SKM-1 treated with dmso at 0.1 percent for 144 hours (cell line): ENCODE measurements at regions not wholly inside any gene's neighbourhood (a gene's known extent, or its start where the extent isn't known, plus 50 kb on each side); places are given as distances from the start of the nearest gene placed in this dataset.
"Not testable (repeated sequence)": the region's sequence is repeated elsewhere in the genome, so short reads cannot be mapped to it uniquely, and the experiment has no call there.

Experiments used
- DNase-seq: peaks from one replicate; lab custom pipeline; 2025; ENCODE audit not compliant: unreplicated experiment; lab: John Stamatoyannopoulos, UW

DNA sequence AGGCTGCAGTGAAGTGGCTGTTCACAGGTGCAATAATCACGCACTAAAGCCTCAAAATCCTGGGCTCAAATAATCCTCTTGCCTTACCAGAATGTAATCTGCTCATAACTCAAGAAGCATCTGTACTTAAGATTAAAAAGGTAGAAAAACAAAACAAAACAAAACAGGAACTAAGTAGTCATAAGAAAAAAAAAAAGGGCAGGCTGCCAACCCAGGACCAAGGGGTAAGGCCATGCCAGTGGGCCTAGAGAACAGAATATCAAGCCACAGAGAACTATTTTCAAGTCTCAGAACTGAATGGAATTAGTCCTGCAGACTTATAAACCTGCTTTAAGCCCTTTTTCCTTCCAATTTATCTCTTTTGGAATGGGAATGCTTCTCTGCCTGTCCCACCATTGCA, 64.8 kb upstream of the TBC1D3K start:
- DNase-seq, result no peak

DNA sequence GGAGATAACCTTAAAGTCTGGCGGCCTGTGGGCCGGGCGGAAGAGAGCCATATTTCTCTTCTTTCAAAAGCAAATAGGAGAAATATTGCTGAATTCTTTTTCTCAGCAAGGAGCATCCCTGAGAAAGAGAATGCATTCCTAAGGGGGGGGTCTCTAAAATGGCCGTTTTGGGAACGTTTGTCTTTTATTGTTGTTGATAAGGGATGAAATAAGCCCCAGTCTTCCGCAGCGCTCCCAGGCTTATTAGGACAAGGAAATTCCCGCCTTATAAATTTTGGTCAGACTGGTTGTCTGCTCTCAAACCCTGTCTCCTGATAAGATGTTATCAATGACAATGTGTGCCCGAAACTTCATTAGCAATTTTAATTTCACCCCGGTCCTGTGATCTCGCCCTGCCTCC, 65.8 kb upstream of the TBC1D3K start:
- not testable (repeated sequence) for DNase-seq

DNA sequence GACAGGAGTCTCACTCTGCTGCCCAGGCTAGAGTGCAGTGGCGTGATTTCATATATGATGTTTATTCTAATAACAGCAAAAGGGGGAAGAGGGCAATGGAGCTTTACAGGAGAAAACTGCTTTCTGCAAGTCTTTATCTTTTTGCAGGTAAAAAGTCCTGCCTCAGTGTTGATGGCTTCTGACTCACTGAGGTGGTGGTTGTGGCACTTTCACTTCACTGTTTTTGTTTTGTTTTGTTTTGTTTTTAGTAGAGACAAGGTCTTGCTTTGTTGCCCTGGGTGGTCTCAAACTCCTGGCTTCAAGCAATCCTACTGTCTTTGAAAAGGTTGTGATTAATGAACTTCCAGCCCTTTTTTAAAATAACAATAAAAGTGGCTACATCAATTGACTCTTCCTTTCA, 68.0 kb upstream of the TBC1D3K start:
- no peak for DNase-seq

DNA sequence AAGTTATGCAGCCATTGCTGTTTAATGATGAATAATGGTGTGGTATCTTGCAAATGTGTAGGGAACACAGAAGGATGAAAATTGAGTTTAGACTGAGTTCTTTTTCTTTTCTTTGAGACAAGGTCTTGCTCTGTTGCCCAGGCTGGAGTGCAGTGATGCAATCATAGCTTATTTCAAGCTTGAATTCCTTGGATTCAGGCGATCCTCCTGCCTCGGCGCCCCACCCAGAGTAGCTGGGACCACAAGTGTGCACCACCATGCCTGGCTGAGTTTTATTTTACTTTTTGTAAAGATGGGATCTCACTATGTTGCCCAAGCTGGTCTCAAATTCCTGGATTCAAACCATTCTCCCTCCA, 74.6 kb upstream of the TBC1D3K start:
- no peak for DNase-seq

DNA sequence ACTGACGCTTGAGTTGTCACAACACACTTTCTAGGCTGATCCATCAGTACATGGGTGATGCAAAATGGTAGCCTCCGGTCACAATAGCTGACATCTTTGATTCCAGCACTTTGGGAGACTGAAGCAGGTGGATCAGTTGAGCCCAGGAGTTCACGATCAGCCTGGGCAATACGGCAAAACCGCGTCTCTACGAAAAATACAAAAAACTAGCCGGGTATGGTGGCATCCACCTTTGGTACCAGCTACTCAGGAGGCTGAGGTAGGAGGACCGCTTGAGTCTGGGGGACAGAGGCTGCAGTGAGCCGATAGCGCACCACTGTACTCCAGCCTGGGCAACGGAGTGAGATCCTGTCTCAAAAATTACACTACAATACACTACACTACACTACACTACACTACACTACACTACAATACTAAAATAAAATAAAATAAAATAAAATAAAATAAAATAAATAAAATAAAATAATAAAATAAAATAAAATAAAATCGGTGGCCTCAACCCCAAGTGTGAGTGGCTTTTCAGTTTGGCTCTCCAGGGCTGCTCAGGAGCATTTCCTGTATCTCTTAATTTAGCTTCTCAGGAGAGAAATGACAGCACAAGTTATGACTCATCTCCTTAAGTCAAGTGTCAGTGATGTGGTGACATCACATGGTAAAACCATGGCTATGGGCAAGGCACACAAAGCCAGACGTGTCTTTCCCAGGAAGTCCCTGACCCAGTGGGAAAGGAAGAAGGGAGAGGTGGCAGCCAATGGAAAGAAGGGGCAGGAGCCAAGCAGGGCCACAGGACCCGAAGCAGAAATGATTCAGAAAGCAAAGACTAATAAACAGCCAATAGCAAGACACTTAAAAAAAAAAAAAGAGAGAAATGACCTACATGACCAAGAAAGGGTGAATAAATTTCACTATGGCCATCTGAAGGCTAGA, 75.3 kb upstream of the TBC1D3K start:
- DNase-seq, result peak; percentile 59

DNA sequence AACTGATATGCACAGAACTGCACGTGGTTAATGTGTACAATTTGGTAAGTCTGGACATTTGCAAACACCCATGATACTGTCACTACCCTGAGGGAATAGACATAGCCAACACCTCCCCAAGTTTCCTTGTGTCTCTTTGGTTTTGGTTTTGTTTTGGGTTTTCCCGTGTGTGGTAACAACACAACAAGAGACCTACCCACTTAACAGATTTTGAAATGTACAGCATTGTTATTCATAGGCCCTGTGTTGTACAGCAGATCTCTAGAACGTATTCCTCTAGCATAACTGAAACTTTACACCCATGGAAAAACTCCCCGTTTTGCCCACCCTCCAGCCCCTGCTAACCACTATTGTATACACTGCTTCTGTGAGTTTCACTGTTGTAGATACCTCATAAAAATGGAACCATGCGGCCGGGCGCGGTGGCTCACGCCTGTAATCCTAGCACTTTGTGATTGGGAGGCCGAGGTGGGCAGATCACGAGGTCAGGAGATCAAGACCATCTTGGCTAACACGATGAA, 76.3 kb upstream of the TBC1D3K start:
- DNase-seq, result no peak

DNA sequence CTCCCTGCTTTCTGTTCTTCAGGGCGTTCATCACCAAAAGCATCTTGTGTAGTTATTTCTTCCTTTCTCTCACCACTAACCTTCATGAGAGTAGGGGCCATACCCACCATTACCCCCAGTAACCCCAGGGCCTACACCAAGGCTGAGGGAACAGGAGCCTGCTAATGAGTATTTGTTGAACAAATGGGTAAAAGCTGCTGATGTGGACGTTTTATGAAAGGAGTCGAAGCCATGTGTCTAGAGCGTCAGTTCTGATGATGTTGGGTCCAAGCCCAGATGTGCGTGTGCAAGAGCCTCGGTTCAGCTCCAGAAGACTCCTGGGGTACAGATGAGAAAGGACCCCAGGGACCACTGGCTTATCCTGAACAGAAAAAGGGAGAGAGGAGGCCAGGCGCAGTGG, 77.1 kb upstream of the TBC1D3K start:
- DNase-seq, result no peak

DNA sequence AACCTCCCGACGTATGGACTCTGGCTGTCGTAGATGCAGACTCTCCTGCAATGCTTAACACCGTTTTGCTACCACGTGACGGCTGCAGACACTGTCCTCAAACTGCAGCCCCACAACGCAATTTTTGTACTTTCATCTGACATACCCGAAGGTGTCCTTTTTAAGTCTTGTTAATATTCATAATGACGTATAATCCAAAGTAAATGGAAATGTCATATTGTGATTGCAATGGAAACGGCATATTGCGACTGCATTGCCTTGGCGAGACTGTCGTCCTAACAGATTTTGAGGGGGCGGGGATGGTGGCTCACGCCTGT, 79.3 kb upstream of the TBC1D3K start:
- no peak for DNase-seq

DNA sequence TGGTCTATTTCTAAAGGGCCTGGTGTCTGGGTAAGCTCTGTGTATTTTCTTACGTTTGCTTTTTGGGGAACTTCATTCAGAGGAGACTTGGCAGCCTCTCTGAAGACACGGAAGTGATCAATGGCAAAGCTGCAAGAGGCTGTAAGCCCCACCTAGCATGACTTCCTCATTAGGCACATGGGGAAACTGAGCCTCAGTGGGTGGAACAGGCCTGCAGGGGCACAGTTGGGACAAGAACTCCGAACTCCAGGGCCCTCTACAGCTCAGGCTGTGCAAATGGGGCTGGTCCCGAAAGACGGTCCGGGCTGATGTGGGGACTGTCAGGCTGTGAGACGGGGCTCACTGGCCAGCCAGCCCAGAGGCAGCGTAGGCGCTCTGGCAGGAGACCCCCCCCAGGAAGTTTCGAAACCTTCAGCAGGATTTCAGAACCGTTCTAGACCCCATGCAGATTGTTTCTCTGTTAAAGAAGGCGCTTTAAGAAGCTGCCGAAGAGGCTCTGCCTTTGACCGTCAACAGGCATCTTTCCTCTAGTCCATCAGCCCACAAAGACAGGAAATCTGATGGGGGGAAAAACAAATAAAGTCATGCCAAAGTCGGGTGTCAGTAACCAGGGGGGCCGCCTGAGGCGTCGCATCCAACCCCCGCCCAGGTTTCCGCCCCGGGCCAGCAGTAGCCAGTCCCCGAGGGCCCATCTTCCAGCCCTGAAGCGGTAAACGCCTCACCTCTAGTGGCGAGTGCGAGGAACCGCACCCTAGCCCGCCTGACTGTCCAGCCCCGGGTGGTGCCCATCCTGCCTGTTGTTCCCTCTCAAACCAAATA, 79.8 kb upstream of the TBC1D3K start:
- DNase-seq, result peak; percentile 77

DNA sequence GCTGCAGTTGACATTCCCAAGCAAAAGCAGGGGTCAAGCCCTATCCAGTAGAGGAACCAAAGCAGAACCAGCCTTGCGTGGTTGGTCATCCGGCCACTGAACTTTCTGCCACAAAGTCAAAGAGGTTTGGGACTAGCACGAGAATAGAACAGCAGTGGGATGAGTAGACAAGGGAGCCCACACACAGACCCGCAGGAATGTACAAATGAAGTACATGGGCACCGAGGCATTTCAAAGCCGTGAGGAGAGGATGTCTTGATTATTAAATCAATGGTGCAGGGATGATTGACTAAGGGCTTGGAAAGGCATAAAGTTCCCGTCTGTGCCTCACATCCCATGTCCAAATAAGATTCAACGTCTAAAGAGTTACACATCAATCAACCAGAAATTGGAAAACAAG, 81.8 kb upstream of the TBC1D3K start:
- no peak for DNase-seq

DNA sequence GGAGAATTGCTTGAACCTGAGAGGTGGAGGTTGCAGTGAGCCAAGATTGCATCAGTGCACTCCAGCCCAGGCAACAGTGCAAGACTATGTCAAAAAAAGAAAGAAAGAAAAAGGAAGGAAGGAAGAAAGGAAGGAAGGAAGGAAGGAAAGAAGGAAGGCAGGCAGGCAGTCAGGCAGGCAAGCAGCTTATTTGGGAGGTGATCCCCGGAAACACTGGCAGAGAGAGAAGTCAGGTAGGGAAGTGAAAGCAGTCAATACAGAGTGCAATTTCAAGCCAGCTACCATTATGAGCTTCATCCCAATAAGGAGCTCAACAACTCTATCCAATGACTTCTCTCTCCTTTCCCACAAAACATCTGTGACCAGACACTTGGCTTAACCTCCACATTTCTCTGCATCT, 83.0 kb upstream of the TBC1D3K start:
- DNase-seq, result no peak

DNA sequence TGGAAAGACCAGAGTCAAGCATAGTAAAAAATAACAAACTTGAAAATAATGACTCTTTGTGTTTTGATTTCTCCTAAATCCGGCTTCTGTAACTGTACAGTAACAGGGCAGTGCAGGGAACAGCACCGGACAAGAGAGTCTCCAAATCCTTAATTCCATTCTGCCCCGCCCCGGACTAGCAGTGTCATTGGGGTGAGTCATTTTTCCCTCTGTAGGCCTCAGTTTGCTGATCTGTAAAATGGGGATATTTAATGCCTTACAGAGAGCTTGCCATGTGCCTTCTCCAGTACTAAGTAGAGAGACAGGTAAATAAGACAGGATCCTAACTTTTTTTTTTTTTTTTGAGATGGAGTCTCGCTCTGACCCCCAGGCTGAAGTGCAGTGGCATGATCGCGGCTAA, 83.6 kb upstream of the TBC1D3K start:
- no peak for DNase-seq

DNA sequence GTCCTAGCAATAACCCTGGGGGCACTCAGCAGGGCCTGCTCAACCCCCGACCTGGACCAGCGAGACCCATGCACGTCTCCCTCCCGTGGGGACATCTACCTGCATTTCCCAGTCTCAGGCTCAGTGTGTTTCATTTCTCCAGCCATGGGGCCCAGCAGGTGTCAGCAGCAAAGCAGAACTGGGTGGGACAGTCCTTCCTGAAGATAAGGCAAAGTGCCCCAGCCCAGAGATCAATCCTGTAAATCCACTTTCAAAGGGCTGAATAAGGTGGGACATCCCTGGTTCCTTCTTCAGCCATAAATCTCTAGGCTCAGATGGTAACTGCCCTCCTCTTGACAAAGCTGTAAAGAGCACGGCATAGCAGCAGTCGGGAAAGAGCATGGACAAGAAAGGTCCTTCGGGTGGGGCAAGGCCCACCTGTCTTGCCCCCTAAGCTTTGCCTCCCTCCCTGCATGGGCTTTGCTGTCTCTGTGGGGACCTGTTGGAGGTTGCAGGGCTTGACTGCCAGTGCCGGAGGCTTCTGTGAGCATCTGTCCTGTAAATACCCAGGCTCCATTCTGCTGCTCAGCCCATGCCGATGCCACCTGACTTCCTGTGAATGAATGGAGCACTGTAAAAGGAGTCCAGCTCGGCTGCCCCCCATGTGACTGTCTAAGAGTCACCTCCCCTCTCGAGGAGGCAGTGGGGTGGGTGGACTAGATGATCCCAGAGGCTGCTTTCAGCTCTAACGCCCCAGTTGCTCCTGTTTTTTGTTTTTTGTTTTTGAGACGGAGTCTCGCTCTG, 84.8 kb upstream of the TBC1D3K start:
- DNase-seq, result no peak

DNA sequence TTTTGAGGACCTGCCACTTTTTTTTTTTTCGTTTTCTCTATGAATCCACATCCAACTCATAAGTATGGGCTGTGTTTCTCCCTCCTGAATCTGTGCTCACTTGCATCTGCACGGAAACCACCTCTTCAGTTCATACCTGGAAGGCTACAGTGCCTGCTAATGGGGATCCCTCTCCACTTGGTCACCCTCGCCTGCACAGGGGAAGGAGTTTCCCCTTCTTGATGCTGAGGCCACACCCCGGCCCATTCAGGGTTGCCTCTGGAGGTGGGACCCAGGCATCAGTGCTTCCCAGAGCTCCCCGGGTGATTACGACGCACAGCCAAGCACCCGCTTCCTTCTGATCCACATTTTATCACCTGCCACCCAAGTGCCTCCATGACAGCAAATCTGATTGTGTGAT, 85.9 kb upstream of the TBC1D3K start:
- DNase-seq, result no peak

DNA sequence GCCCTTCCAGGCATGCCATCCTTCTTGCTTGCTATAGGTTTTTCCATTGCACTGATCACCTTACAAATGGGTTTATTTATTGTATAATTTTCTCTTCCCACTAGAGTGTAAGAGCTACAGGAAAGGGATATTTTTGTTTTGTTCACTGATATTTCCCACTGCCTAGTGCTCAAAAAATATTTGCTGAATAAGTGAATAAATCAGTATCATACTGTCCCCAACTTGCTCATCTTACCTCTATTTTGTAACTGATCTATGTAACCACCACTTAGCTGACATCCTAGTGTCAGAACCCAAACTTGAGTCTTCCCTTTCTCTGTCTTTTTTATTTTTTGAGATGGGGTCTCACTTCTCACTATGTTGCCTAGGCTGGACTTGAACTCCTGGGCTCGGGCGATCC, 87.6 kb upstream of the TBC1D3K start:
- no peak for DNase-seq

DNA sequence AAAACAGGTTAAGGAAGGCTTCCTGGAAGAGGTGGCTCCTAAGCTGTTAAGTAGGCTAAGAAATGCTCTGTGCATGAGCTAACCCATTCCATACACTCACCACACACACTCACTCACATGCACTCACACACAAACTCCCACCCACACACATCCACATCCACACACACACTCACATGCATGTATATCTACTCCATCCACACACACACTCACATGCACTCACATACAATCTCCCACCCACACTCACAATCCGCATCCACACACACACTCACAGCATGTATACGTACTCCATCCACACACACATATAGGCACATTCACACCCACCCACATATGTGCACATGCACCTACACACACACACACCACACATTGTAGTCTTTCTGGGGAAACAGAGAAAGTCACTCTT, 89.3 kb upstream of the HNF1B start:
- DNase-seq, result no peak

DNA sequence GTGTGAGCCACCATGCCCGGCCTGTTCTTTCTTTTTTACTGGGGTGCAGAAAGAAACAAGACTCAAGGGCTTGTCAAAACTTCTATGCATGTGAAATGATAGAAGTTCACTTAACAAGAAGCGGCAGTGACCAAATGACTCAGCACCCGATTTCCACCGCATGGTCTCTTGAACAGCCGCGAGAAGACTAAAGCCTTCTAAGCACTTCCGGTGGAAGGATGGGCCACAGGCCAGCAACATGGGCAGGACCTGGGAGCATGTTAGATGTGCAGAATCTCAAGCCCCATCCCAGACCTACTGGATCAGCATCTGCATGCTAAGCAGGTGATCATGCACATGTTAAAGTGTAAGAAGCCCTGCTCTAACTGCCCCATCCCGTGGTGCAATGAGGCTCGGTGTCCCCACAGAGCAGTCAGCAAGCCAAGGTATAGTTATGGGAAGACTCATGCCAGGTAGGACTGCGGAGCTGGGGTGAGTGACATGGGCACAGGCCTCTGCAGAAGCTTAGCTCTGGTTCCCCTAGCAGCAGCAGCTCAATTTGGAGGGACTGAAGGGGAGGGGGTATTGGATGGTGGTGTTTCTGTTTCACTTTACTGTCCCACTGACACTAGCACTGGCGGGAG, 88.5 kb upstream of the HNF1B start:
- DNase-seq, result no peak

DNA sequence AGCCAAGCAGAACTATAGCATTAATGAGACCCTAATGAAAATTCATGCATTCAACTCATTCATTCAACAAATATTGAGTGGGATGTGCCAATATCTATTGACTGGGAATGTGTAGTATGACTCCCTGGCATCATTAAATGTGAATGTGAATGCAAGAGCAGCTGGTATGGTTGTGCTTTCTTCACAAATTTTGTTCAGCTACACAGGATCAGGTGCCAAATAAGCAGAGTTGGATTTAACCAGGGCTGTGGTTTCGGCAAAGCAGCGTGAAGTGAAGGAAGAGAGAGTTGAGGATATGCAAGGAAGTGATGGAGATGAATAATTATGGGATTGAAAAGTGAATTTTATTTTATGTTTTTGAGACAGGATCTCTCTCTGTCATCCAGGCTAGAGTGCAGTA, 87.1 kb upstream of the HNF1B start:
- DNase-seq, result no peak

DNA sequence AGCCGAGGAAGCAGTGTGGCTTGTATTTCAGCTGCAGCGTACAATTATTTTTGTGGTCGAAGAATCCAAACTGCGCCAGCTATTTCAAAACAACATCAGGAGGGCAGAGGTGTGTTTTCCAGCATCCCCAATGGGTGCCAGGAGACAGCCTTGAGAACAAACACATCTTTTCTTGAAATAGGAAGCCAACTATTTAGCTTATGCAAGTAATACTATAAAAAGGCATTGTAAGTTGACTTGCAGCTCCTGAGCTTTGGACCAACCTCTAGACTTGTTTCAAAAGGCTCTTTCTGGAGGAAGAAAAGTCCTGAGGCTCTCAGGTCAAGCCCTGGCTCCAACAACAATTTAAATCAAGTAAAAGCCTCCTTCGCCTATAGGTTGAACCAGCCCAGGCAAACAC, 86.6 kb upstream of the HNF1B start:
- DNase-seq, result no peak

DNA sequence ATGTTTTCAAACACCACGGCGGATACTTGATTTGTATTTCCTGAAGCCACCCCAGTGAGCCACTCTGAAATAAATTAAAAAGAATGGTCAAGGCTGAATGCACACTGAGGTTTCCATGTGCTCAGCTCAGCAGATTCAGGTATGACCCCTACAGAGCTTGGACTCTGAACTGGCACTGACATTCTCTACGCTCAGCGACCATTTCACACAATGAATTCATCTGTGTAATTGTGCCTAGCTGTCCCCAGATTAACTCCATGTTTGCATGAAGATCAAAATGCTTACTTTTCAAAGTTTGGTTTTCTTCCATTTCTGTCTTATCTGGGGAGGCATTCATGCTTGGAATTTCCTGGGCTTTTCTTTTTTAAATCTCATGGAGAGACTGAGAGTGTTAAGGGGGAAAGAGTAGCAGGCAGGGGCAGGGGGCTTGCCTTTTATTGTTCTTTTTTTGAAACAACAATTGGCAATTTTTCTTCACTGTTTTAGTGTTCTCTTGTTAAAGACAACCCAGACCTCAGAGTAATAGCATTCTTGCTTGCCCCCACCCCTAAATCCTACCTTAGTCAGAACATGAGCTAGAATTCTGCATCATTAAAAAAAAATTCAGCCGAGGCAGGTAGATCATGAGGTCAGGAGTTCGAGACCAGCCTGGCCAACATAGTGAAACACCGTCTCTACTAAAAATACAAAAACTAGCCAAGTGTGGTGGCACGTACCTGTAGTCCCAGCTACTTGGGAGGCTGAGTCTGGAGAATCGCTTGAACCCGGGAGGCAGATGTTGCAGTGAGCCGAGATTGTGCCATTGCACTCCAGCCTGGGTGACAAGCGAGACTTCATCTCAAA, 85.5 kb upstream of the HNF1B start:
- DNase-seq, result no peak
